Body of pancreas (tissue), 4 donors: ENCODE measurements at regions not wholly inside any gene's neighbourhood (a gene's known extent, or its start where the extent isn't known, plus 50 kb on each side); places are given as distances from the start of the nearest gene placed in this dataset.

Experiments
- CTCF ChIP-seq, 7 experiments: fragments of 450-650 bp in 4 of 7; fragments of 200-600 bp in 3 of 7; sonication (generic) in 3 of 7; IDR thresholded peaks; one replicate each; pipeline ENCODE4 v1.5.1; 2016 to 2019; ENCODE audit warnings: antibody characterized with exemption in 7 of 7
- POLR2A ChIP-seq, 3 donors: fragments of 450-650 bp; IDR thresholded peaks; one replicate each; pipeline ENCODE4 v1.6.1; 2016; ENCODE audit warnings: antibody characterized with exemption in 3 of 3, mild to moderate bottlenecking in 2 of 3

GRCh38 chr5:77943851-77944250, 167.7 kb upstream of the TBCA start:
- TF ChIP-seq CTCF (IDR thresholded peaks at IDR 0.05) (no peak), POLR2A (IDR thresholded peaks at IDR 0.05) (no peak)
